SU-DHL-6 (cell line): ENCODE measurements at regions not wholly inside any gene's neighbourhood (a gene's known extent, or its start where the extent isn't known, plus 50 kb on each side); places are given as distances from the start of the nearest gene placed in this dataset.
"Not testable (repeated sequence)": the region's sequence is repeated elsewhere in the genome, so short reads cannot be mapped to it uniquely, and the experiment has no call there.

Experiments used
- CTCF ChIP-seq: fragments of 200-600 bp; sonication (generic); IDR thresholded peaks from one replicate; pipeline ENCODE4 v1.5.1; 2017; ENCODE audit warnings: antibody characterized with exemption, mild to moderate bottlenecking, low read length, moderate library complexity; ENCODE audit not compliant: insufficient read depth, poor library complexity, severe bottlenecking
- EZH2phosphoT487 ChIP-seq: fragments of 200-600 bp; sonication (generic), shearing (Covaris generic); conservative IDR thresholded peaks from 2 replicates; pipeline ENCODE4 v1.6.1; 2018; ENCODE audit warnings: mild to moderate bottlenecking, antibody characterized with exemption, low read length, moderate library complexity, mixed read lengths

GRCh38 chr7:69116196-69116595 lies 482.1 kb upstream of the AUTS2 start:
- not testable (repeated sequence) for TF ChIP-seq CTCF, EZH2phosphoT487
